ENCODE measurements at regions not wholly inside any gene's neighbourhood (a gene's known extent, or its start where the extent isn't known, plus 50 kb on each side); places are given as distances from the start of the nearest gene placed in this dataset.

DNA sequence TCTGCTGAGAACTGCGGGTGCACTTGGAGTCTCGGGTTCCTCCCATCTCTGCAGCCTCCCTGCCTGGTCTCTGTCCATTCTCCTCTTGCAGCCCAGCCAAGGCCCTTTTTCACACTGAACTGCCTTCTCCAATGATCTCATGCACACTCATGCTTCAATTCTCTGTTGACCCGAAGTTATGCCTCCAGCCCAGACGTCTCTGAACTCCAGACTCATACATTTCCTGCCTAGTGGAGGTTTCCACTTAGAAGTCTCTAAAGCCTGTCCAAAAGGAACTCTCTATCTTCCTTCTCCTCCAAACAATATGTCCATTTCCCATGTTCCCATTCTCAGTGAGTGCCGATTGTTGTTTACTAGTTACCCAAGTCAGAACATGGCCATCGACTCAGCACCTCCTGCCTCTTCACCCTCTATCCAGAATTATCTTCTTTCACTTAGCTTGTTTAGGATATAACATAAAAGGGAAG is 155.2 kb downstream of the IRS1 start:
- Histone ChIP-seq H3K27me3 (ENCODE audit: insufficient read depth, low read length) (no peaks in the 10 kb centered on the region), H3K36me3 (ENCODE audit: insufficient read depth, low read length) (no peaks in the 10 kb centered on the region), H3K4me3 (ENCODE audit: low read length in 2 of 2) (no peak overlapping the region), H3K9me3 (ENCODE audit: control insufficient read depth in 1 of 2, low read length in 2 of 2) (no peaks in the 10 kb centered on the region), H3K27ac (ENCODE audit: low read depth, low read length) (no peak overlapping the region), H3K4me1 (ENCODE audit: insufficient read depth, low read length) (peaks cover 3% of the 10 kb centered on the region)
- ChIA-PET POLR2A (ENCODE audit: partially characterized antibody) (no interaction called here), CTCF (ENCODE audit: partially characterized antibody) (no interaction called here)
- Mint-ChIP-seq H3K36me3 (no peaks in the 10 kb centered on the region), H3K27me3 (peaks cover 0 to 1% of the 10 kb centered on the region in 2 donors), H3K9me3 (peaks cover 0 to 17% (median 9%) of the 10 kb centered on the region in 8 donors), H3K4me1 (peaks cover 2 to 14% (median 5%) of the 10 kb centered on the region in 4 donors), H3K4me3 (no peak overlapping the region), H3K27ac (no peak overlapping the region)
- no peak for DNase-seq
- intact Hi-C loops (cut with micrococcal nuclease) = no loop called here

DNA sequence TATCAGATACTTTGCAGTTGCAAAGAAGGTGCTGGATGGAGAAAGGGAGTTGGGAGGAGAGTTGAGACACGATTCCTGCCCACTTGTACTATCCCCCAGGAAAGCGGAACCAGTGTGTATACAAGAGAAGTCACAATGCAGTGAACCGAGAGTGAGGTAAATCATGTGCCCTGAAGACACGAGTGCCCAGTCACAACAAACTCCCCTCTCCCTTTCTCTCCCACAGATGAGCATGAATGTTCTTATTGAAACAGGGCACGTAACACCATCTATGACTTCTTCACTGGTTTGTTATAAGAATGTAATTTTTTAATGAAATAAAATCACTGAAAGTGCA is 155.7 kb downstream of the IRS1 start:
- Mint-ChIP-seq H3K36me3 (no peaks in the 10 kb centered on the region), H3K4me3 (no peak overlapping the region), H3K4me1 (peaks cover 0 to 9% (median 3%) of the 10 kb centered on the region in 4 donors), H3K27me3 (peaks cover 0 to 4% of the 10 kb centered on the region in 2 donors), H3K27ac (no peak overlapping the region), H3K9me3 (peaks cover 0 to 13% (median 5%) of the 10 kb centered on the region in 8 donors)
- Histone ChIP-seq H3K27me3 (ENCODE audit: insufficient read depth, low read length) (no peaks in the 10 kb centered on the region), H3K36me3 (ENCODE audit: insufficient read depth, low read length) (no peaks in the 10 kb centered on the region), H3K9me3 (ENCODE audit: control insufficient read depth in 1 of 2, low read length in 2 of 2) (no peaks in the 10 kb centered on the region), H3K27ac (ENCODE audit: low read depth, low read length) (no peak overlapping the region), H3K4me3 (ENCODE audit: low read length in 2 of 2) (no peak overlapping the region), H3K4me1 (ENCODE audit: insufficient read depth, low read length) (no peaks in the 10 kb centered on the region)
- intact Hi-C loops (cut with micrococcal nuclease) = no loop called here
- CTCF ChIA-PET (ENCODE audit: partially characterized antibody) = no interaction called here
- POLR2A ChIA-PET (ENCODE audit: partially characterized antibody) = no interaction called here
- no peak for DNase-seq

DNA sequence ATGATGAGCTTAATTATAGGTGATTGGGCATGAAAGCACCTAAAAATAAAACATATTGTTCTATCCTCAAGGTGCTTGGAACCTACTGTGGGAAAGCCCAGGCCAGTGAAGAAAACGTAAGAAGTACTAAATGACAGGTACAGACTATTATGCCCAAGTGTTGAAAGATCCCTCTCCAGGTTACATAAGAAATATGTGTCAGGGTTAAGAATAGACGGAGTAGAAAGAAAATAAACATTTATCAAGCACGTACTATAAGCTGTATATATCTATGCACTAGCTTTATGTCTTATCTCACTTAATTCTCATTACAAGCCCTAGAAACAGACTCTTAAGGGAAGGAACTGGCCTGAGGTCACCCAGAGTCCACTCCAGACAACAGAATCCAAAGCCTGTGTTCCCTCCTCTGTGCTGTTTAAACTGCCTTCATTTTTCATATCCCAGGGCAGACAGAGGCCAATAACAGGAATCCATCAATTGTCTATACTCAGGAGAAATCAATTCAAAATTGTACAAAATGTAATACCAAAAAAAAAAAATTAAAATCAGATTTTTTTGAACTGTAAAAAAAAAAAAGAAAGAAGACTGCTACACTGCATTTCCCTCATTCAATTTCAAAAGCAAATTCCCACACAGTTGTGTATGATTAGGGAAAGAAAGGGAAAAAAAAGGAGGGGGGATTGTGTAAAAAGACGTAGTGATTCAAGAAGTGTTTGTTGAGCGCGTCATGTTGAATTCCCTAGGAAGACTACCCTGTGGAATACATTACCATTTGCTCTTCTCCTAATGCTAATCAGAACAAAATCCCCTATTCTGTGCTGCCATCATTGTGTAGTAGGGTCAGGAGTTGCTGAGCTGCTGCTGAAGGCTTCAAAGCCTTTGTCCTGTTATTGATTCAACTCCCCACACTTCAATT is 156.3 kb downstream of the IRS1 start:
- Histone ChIP-seq H3K9me3 (ENCODE audit: control insufficient read depth in 1 of 2, low read length in 2 of 2) (no peaks in the 10 kb centered on the region), H3K36me3 (ENCODE audit: insufficient read depth, low read length) (no peaks in the 10 kb centered on the region), H3K4me1 (ENCODE audit: insufficient read depth, low read length) (no peaks in the 10 kb centered on the region), H3K27ac (ENCODE audit: low read depth, low read length) (no peak overlapping the region), H3K27me3 (ENCODE audit: insufficient read depth, low read length) (no peaks in the 10 kb centered on the region), H3K4me3 (ENCODE audit: low read length in 2 of 2) (no peak overlapping the region)
- CTCF ChIA-PET (ENCODE audit: partially characterized antibody) = no interaction called here
- no peaks in the 10 kb centered on the region for H3K36me3 Mint-ChIP-seq
- DNase-seq = no peak
- POLR2A ChIA-PET (ENCODE audit: partially characterized antibody) = no interaction called here
- peaks cover 0 to 4% of the 10 kb centered on the region in 2 donors for H3K27me3 Mint-ChIP-seq
- intact Hi-C loops (cut with micrococcal nuclease) = no loop called here
- no peak overlapping the region for H3K27ac Mint-ChIP-seq
- H3K4me3 Mint-ChIP-seq = no peak overlapping the region
- H3K9me3 Mint-ChIP-seq = peaks cover 0 to 11% (median 2%) of the 10 kb centered on the region in 8 donors
- peaks cover 0 to 5% (median 3%) of the 10 kb centered on the region in 4 donors for H3K4me1 Mint-ChIP-seq

DNA sequence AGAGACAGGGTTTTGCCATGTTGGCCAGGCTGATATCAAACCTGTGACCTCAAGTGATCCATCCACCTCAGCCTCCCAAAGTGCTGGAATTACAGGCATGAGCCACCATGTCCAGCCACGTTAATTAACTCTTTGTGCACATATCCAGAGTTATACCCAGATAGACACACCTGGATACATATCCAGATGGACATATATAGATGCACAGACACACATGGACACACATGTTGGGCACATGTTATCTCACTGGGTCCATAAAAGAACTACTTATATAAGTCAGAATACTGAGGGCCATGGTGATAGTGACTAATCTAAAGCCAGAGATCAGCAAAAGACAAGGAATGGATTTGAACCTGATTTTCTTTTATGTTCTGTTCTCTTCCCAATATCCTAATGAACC is 158.6 kb downstream of the IRS1 start:
- CTCF ChIA-PET (ENCODE audit: partially characterized antibody) = interaction anchor here (1.2 kb wide), 1 partner anchor 8 kb away, joined by 3 read pairs; no protein-coding TSS in a partner anchor
- intact Hi-C loops (cut with micrococcal nuclease) = no loop called here

DNA sequence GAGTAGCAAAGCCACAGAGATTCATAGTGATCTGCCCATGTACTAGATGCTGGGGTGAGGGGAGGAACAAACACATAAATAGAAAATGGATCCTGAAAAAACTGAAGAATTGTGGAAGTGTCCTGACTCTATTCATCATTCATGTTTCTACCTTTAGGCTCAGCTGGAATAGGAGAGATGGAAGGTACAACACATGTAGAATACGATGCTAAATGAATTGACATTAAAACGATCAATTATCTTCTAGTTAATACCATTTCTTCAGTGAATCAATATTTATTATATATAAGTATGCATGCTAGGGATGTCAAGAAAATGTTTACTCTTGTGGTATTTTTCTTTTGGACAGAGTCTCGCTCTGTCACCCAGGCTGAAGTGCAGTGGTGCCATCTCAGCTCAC is 159.1 kb downstream of the IRS1 start:
- Mint-ChIP-seq H3K36me3 (no peaks in the 10 kb centered on the region), H3K4me1 (peaks cover 0 to 5% (median 3%) of the 10 kb centered on the region in 4 donors), H3K27me3 (peaks cover 2 to 4% of the 10 kb centered on the region in 2 donors), H3K27ac (no peak overlapping the region), H3K9me3 (peaks cover 0 to 11% (median 2%) of the 10 kb centered on the region in 8 donors), H3K4me3 (no peak overlapping the region)
- ChIA-PET POLR2A (ENCODE audit: partially characterized antibody) (no interaction called here), CTCF (ENCODE audit: partially characterized antibody) (interaction anchor here (1.2 kb wide), 1 partner anchor 9 kb away, joined by 3 read pairs; no protein-coding TSS in a partner anchor)
- H3K4me3 ChIP-seq (ENCODE audit: low read length in 2 of 2) = no peak overlapping the region
- no peaks in the 10 kb centered on the region for H3K4me1 ChIP-seq (ENCODE audit: insufficient read depth, low read length)
- no peaks in the 10 kb centered on the region for H3K9me3 ChIP-seq (ENCODE audit: control insufficient read depth in 1 of 2, low read length in 2 of 2)
- H3K27me3 ChIP-seq (ENCODE audit: insufficient read depth, low read length) = no peaks in the 10 kb centered on the region
- no peak overlapping the region for H3K27ac ChIP-seq (ENCODE audit: low read depth, low read length)
- no peak for DNase-seq
- no peaks in the 10 kb centered on the region for H3K36me3 ChIP-seq (ENCODE audit: insufficient read depth, low read length)
- intact Hi-C loops (cut with micrococcal nuclease) = no loop called here

More for the DNA sequence above, 158.6 kb downstream of the IRS1 start:
- Mint-ChIP-seq H3K36me3 (no peaks in the 10 kb centered on the region), H3K9me3 (peaks cover 0 to 11% (median 2%) of the 10 kb centered on the region in 8 donors), H3K27ac (no peak overlapping the region), H3K27me3 (peaks cover 2 to 4% of the 10 kb centered on the region in 2 donors), H3K4me3 (no peak overlapping the region), H3K4me1 (peaks cover 0 to 5% (median 3%) of the 10 kb centered on the region in 4 donors)
- Histone ChIP-seq H3K27ac (ENCODE audit: low read depth, low read length) (no peak overlapping the region), H3K27me3 (ENCODE audit: insufficient read depth, low read length) (no peaks in the 10 kb centered on the region), H3K4me3 (ENCODE audit: low read length in 2 of 2) (no peak overlapping the region), H3K36me3 (ENCODE audit: insufficient read depth, low read length) (no peaks in the 10 kb centered on the region), H3K9me3 (ENCODE audit: control insufficient read depth in 1 of 2, low read length in 2 of 2) (no peaks in the 10 kb centered on the region), H3K4me1 (ENCODE audit: insufficient read depth, low read length) (no peaks in the 10 kb centered on the region)
- POLR2A ChIA-PET (ENCODE audit: partially characterized antibody) = no interaction called here
- no peak for DNase-seq

DNA sequence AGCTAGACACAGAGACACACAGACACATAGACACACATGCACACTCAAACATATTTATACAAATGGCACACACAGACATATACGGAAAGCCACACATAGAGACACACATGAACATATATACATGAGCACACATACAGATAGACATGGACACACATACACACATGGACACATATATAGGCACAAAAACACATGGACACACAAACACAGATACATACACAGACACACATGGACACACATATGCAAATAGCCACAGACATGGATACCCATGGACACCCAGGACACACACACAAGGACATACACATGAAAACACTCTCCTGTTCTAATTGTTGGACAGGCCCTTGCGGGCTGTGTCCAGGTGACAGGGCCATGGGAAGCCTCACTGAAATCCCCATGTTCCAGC is 160.1 kb downstream of the IRS1 start:
- H3K27me3 Mint-ChIP-seq = peaks cover 2 to 4% of the 10 kb centered on the region in 2 donors
- no peaks in the 10 kb centered on the region for H3K27me3 ChIP-seq (ENCODE audit: insufficient read depth, low read length)
- DNase-seq = no peak
- no peaks in the 10 kb centered on the region for H3K36me3 Mint-ChIP-seq
- no peak overlapping the region for H3K27ac ChIP-seq (ENCODE audit: low read depth, low read length)
- H3K9me3 Mint-ChIP-seq = peaks cover 0 to 11% (median 2%) of the 10 kb centered on the region in 8 donors
- no peaks in the 10 kb centered on the region for H3K4me1 ChIP-seq (ENCODE audit: insufficient read depth, low read length)
- H3K27ac Mint-ChIP-seq = no peak overlapping the region
- POLR2A ChIA-PET (ENCODE audit: partially characterized antibody) = no interaction called here
- intact Hi-C loops (cut with micrococcal nuclease) = no loop called here
- H3K4me1 Mint-ChIP-seq = peaks cover 0 to 4% (median 2%) of the 10 kb centered on the region in 4 donors
- CTCF ChIA-PET (ENCODE audit: partially characterized antibody) = interaction anchor here (1.2 kb wide), 1 partner anchor 10 kb away, joined by 3 read pairs; no protein-coding TSS in a partner anchor
- H3K9me3 ChIP-seq (ENCODE audit: control insufficient read depth in 1 of 2, low read length in 2 of 2) = no peaks in the 10 kb centered on the region
- H3K36me3 ChIP-seq (ENCODE audit: insufficient read depth, low read length) = no peaks in the 10 kb centered on the region
- no peak overlapping the region for H3K4me3 ChIP-seq (ENCODE audit: low read length in 2 of 2)
- no peak overlapping the region for H3K4me3 Mint-ChIP-seq

DNA sequence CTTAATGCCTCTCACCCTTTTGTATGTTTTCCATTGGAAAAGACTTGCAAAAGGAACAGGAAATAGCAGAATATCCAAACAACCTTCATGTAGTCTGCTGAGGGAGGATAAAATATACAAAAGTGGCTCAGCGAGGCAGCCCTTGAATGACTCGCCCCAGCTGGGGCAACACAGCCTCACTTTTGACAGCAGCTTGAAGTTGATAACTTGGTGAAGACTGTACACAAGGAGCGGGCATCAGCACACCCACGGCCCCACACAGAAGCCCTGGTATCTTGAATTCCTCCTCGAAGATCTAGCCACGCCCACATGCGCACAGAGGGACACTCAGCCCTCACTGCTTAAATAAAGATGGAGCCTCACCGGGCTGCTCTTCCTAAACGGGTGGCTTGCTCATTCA is 161.0 kb downstream of the IRS1 start:
- intact Hi-C loops (cut with micrococcal nuclease) = no loop called here
- CTCF ChIA-PET (ENCODE audit: partially characterized antibody) = no interaction called here
- H3K4me3 Mint-ChIP-seq = no peak overlapping the region
- POLR2A ChIA-PET (ENCODE audit: partially characterized antibody) = no interaction called here
- peaks cover 0 to 2% (median 0%) of the 10 kb centered on the region in 4 donors for H3K4me1 Mint-ChIP-seq
- no peaks in the 10 kb centered on the region for H3K36me3 Mint-ChIP-seq
- no peaks in the 10 kb centered on the region for H3K9me3 ChIP-seq (ENCODE audit: control insufficient read depth in 1 of 2, low read length in 2 of 2)
- H3K9me3 Mint-ChIP-seq = peaks cover 0 to 11% (median 2%) of the 10 kb centered on the region in 8 donors
- H3K4me1 ChIP-seq (ENCODE audit: insufficient read depth, low read length) = no peaks in the 10 kb centered on the region
- no peaks in the 10 kb centered on the region for H3K27me3 ChIP-seq (ENCODE audit: insufficient read depth, low read length)
- H3K27ac Mint-ChIP-seq = peak overlapping the region in 1 of 7 donors; percentile 14
- no peaks in the 10 kb centered on the region for H3K36me3 ChIP-seq (ENCODE audit: insufficient read depth, low read length)
- no peak for DNase-seq
- H3K27ac ChIP-seq (ENCODE audit: low read depth, low read length) = no peak overlapping the region
- peaks cover 4 to 7% of the 10 kb centered on the region in 2 donors for H3K27me3 Mint-ChIP-seq
- no peak overlapping the region for H3K4me3 ChIP-seq (ENCODE audit: low read length in 2 of 2)
